ENCODE measurements at regions not wholly inside any gene's neighbourhood (a gene's known extent, or its start where the extent isn't known, plus 50 kb on each side); places are given as distances from the start of the nearest gene placed in this dataset.

DNA sequence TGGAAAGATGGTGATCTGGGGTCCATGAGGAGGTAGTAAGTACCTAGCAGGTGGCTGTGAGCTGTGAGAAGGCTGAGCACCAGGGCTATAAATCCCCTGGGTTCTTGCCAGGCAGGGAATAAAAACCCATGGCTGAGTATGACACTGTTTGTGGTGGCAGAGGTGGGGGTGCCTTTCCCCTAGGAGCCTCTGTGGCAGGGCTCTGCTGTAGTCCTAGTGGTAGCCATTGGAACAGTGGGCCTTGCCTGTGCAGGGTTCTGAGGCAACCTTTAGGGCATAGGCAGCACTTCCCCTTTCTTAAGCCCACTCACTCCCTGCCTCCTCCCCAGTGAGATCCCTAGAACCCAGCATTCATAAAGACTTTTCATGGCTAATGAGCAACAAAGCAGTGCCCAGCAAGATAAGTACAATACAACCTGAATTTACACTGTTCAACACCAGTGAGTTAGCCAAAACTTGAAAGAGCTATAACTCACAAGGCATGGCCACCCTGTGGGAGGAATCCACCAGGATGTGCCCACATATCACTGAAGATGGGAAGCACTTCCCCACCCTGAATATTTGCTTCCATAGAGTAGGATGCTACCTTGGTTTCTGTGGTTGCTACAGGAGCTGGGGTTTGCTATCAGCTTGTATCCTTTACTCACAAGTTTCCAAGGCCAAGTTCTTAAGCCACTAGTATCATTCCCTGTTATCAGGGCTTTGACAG is 100.9 kb upstream of the NEUROD1 start:
- ATAC-seq, result peak; percentile 80
- no peaks in the 10 kb centered on the region for H3K79me2 ChIP-seq (ENCODE audit: control insufficient read depth, insufficient read depth, low read length)
- no peaks in the 10 kb centered on the region; a peak in 1 of 5 replicates for H3K4me1 ChIP-seq (replicated peaks in 1 of 2; ENCODE audit: control insufficient read depth in 2 of 2, insufficient read depth in 2 of 2, low read length in 2 of 2)

DNA sequence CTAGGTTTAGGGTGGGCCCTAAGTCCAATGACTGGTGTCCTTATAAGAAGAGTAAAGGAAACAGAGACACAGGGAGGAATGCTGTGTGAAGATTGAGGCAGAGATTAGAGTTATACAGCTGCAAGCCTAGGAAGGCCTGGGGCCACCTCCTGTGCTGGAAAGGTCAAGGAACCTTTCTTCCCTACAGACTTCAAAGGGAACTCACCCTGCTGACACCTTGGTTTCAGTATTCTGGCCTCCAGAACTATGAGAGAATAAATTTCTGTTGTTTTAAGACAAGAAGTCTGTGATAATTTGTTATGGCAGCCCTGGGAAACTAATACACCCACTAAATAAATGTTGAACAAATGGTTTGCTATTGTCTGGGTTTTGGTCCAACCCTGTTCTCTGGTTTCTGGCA is 102.3 kb upstream of the NEUROD1 start:
- FAIRE-seq, result no peak
- H3K4me1 ChIP-seq (replicated peaks in 1 of 2; ENCODE audit: control insufficient read depth in 2 of 2, insufficient read depth in 2 of 2, low read length in 2 of 2), result no peaks in the 10 kb centered on the region; a peak in 1 of 5 replicates
- no peaks in the 10 kb centered on the region for H4K20me1 ChIP-seq (replicated peaks; ENCODE audit: control insufficient read depth, insufficient read depth, low read length)
- no peak for DNase-seq (ENCODE audit: extremely low read depth in 1 of 4, low spot score in 3 of 4)
- TF ChIP-seq, protein P1, sequence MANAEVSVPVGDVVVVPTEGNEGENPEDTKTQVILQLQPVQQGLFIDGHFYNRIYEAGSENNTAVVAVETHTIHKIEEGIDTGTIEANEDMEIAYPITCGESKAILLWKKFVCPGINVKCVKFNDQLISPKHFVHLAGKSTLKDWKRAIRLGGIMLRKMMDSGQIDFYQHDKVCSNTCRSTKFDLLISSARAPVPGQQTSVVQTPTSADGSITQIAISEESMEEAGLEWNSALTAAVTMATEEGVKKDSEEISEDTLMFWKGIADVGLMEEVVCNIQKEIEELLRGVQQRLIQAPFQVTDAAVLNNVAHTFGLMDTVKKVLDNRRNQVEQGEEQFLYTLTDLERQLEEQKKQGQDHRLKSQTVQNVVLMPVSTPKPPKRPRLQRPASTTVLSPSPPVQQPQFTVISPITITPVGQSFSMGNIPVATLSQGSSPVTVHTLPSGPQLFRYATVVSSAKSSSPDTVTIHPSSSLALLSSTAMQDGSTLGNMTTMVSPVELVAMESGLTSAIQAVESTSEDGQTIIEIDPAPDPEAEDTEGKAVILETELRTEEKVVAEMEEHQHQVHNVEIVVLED (CRISPR knock-in tag; IDR thresholded peaks at IDR 0.05), result 0 out of 2 replicates have a peak, but pooled peaks have one; percentile 12
- no peak for TF ChIP-seq ARNT (IDR thresholded peaks at IDR 0.05)
- H3K4me2 ChIP-seq (ENCODE audit: insufficient read depth, low read length), result no peak overlapping the region
- H3K9ac ChIP-seq (ENCODE audit: insufficient read depth in 1 of 2, low read depth in 2 of 2, low read length in 2 of 2), result no peak overlapping the region
- no TSS peak for BruUV-seq (replicated peaks)
- H3K27me3 ChIP-seq (ENCODE audit: control insufficient read depth in 2 of 2, insufficient read depth in 2 of 2, low read length in 2 of 2), result no peaks in the 10 kb centered on the region
- in situ Hi-C loops (cut with MboI) (no loop called here), intact Hi-C loops (cut with micrococcal nuclease) (loop anchor here (10.0 kb wide), 1 partner anchor 1068 kb away; no protein-coding TSS in a partner anchor)
- H2AFZ ChIP-seq (ENCODE audit: low read depth, low read length), result no peak overlapping the region
- no peaks in the 10 kb centered on the region for H3K79me2 ChIP-seq (ENCODE audit: control insufficient read depth, insufficient read depth, low read length)
- H3K9me3 ChIP-seq (replicated peaks; ENCODE audit: control insufficient read depth, insufficient read depth, low read depth, low read length), result no peaks in the 10 kb centered on the region
- ChIA-PET POLR2A (no interaction called here), CTCF (ENCODE audit: low intra/inter-chr PET ratio) (no interaction called here)
- no peak overlapping the region for H3K4me3 ChIP-seq
- no peaks in the 10 kb centered on the region for H3K36me3 ChIP-seq (ENCODE audit: control insufficient read depth, insufficient read depth, low read length)
- H3K27ac ChIP-seq (ENCODE audit: extremely low read depth, low read depth, low read length), result no peak overlapping the region
- no peaks in the 10 kb centered on the region for H3K9me1 ChIP-seq (ENCODE audit: control insufficient read depth, insufficient read depth, low read length)
- ATAC-seq, result no peak; the same call in 2 of the 3 replicates

More for the DNA sequence above, 100.9 kb upstream of the NEUROD1 start:
- Histone ChIP-seq H2AFZ (ENCODE audit: low read depth, low read length) (no peak overlapping the region), H3K27me3 (ENCODE audit: control insufficient read depth in 2 of 2, insufficient read depth in 2 of 2, low read length in 2 of 2) (no peaks in the 10 kb centered on the region), H3K9me1 (ENCODE audit: control insufficient read depth, insufficient read depth, low read length) (no peaks in the 10 kb centered on the region), H3K9me3 (replicated peaks; ENCODE audit: control insufficient read depth, insufficient read depth, low read depth, low read length) (no peaks in the 10 kb centered on the region), H3K4me2 (ENCODE audit: insufficient read depth, low read length) (no peak overlapping the region), H4K20me1 (replicated peaks; ENCODE audit: control insufficient read depth, insufficient read depth, low read length) (no peaks in the 10 kb centered on the region), H3K4me3 (no peak overlapping the region), H3K36me3 (ENCODE audit: control insufficient read depth, insufficient read depth, low read length) (no peaks in the 10 kb centered on the region), H3K27ac (ENCODE audit: extremely low read depth, low read depth, low read length) (no peak overlapping the region), H3K9ac (ENCODE audit: insufficient read depth in 1 of 2, low read depth in 2 of 2, low read length in 2 of 2) (no peak overlapping the region)
- DNase-seq (ENCODE audit: extremely low read depth in 1 of 4, low spot score in 3 of 4), result peak in 1 of 4 experiments; percentile 15
- TF ChIP-seq, protein P2, sequence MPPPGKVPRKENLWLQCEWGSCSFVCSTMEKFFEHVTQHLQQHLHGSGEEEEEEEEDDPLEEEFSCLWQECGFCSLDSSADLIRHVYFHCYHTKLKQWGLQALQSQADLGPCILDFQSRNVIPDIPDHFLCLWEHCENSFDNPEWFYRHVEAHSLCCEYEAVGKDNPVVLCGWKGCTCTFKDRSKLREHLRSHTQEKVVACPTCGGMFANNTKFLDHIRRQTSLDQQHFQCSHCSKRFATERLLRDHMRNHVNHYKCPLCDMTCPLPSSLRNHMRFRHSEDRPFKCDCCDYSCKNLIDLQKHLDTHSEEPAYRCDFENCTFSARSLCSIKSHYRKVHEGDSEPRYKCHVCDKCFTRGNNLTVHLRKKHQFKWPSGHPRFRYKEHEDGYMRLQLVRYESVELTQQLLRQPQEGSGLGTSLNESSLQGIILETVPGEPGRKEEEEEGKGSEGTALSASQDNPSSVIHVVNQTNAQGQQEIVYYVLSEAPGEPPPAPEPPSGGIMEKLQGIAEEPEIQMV (tag; conservative IDR thresholded peaks at IDR 0.05; ENCODE audit: low read depth), result no peak
- TF ChIP-seq SPI1 (IDR thresholded peaks at IDR 0.05; ENCODE audit: borderline replicate concordance, low read depth, low read length), result peak; percentile 96
- ChIA-PET CTCF (ENCODE audit: low intra/inter-chr PET ratio) (no interaction called here), POLR2A (interaction anchor here (0.8 kb wide), 1 partner anchor 9 kb away, joined by 5 read pairs; no protein-coding TSS in a partner anchor)
- in situ Hi-C loops (cut with MboI) (no loop called here), intact Hi-C loops (cut with micrococcal nuclease) (loop anchor here (10.0 kb wide), 1 partner anchor 1066 kb away; no protein-coding TSS in a partner anchor)
- no TSS peak for BruUV-seq (replicated peaks)
- FAIRE-seq, result no peak
